Keratinocyte (primary cell): ENCODE measurements at regions not wholly inside any gene's neighbourhood (a gene's known extent, or its start where the extent isn't known, plus 50 kb on each side); places are given as distances from the start of the nearest gene placed in this dataset.

ENCODE experiments used
- DNase-seq: peaks from one replicate; pipeline ENCODE4 v3.0.0-alpha.2; 2011; ENCODE audit warnings: low read depth, missing footprints, low spot score
- FAIRE-seq: peaks from 2 replicates; lab custom pipeline; 2011; peaks lifted over from hg19 to GRCh38; lab: Jason Lieb, UNC
- H2AFZ ChIP-seq: 2 replicates; pipeline ENCODE4 v1.6.0; 2012; ENCODE audit warnings: low read length, control low read depth, inconsistent platforms; ENCODE audit not compliant: control insufficient read depth
- H3K27ac ChIP-seq: 2 replicates; pipeline ENCODE4 v1.5.1; 2011; ENCODE audit warnings: low read length; ENCODE audit not compliant: control insufficient read depth, insufficient read depth
- H3K27me3 ChIP-seq: 3 replicates; pipeline ENCODE4 v1.6.0; 2011; ENCODE audit warnings: low read length; ENCODE audit not compliant: control insufficient read depth, insufficient read depth; ENCODE audit errors: extremely low read depth
- H3K36me3 ChIP-seq, 2 experiments: 2 replicates in 1 of 2; 3 replicates in 1 of 2; pipeline ENCODE4 v1.5.1; 2011; ENCODE audit warnings: low read length in 2 of 2, mild to moderate bottlenecking in 1 of 2; ENCODE audit not compliant: control insufficient read depth in 2 of 2, insufficient read depth in 2 of 2; ENCODE audit errors: extremely low read depth in 1 of 2
- H3K4me1 ChIP-seq: 3 replicates; pipeline ENCODE4 v1.5.1; 2011; ENCODE audit warnings: low read length; ENCODE audit not compliant: control insufficient read depth, insufficient read depth; ENCODE audit errors: extremely low read depth
- H3K4me2 ChIP-seq: 3 replicates; pipeline ENCODE4 v1.6.0; 2011; ENCODE audit warnings: low read depth, low read length; ENCODE audit not compliant: control insufficient read depth, insufficient read depth; ENCODE audit errors: extremely low read depth
- H3K4me3 ChIP-seq, 3 experiments: fragments of 200-600 bp in 1 of 3; sonication (generic) in 1 of 3; 2 replicates in 2 of 3; 3 replicates in 1 of 3; pipeline ENCODE4 v1.5.1; 2011 to 2016; ENCODE audit warnings: low read length in 3 of 3, mild to moderate bottlenecking in 3 of 3, control low read depth in 2 of 3, inconsistent platforms in 1 of 3, low read depth in 1 of 3, mixed read lengths in 1 of 3, mixed run types in 1 of 3, moderate library complexity in 1 of 3; ENCODE audit not compliant: control insufficient read depth in 2 of 3, insufficient read depth in 2 of 3; ENCODE audit errors: extremely low read depth in 1 of 3
- H3K79me2 ChIP-seq: 2 replicates; pipeline ENCODE4 v1.6.0; 2012; ENCODE audit warnings: low read length; ENCODE audit not compliant: control insufficient read depth, insufficient read depth
- H3K9ac ChIP-seq: 3 replicates; pipeline ENCODE4 v1.6.0; 2011; ENCODE audit warnings: low read length; ENCODE audit not compliant: control insufficient read depth, insufficient read depth; ENCODE audit errors: extremely low read depth
- H3K9me1 ChIP-seq: 3 replicates; pipeline ENCODE4 v1.6.0; 2011; ENCODE audit warnings: low read length; ENCODE audit not compliant: control insufficient read depth, insufficient read depth; ENCODE audit errors: extremely low read depth
- H3K9me3 ChIP-seq: 2 replicates; pipeline ENCODE4 v1.5.1; 2012; ENCODE audit warnings: low read depth, low read length; ENCODE audit not compliant: control insufficient read depth
- H4K20me1 ChIP-seq: 3 replicates; pipeline ENCODE4 v1.6.0; 2011; ENCODE audit warnings: low read length; ENCODE audit not compliant: control insufficient read depth, insufficient read depth; ENCODE audit errors: extremely low read depth
- EZH2 ChIP-seq: IDR thresholded peaks from one replicate; pipeline ENCODE4 v1.6.1; 2012; ENCODE audit warnings: inconsistent platforms, mild to moderate bottlenecking, low read length, moderate library complexity
- dilution Hi-C: fragments of 300-500 bp; cut with MboI; formaldehyde crosslinking; loops from one replicate; pipeline ENCODE4 v1.7.0; 2020; ENCODE audit warnings: low sequenced_read_pairs; ENCODE audit not compliant: extremely low pct_ligation_motif_present
- TF ChIP-seq, protein P1 (sequence below), 3 experiments: IDR thresholded peaks in 1 of 3; conservative IDR thresholded peaks in 1 of 3; optimal IDR thresholded peaks in 1 of 3; 2 replicates in 2 of 3; 3 replicates in 1 of 3; pipeline versions ENCODE3 to v1.5.1; 2011; ENCODE audit warnings: low read length in 3 of 3, mild to moderate bottlenecking in 3 of 3, moderate library complexity in 2 of 3, control low read depth in 1 of 3, inconsistent platforms in 1 of 3; ENCODE audit not compliant: insufficient read depth in 2 of 3; ENCODE audit errors: extremely low read depth in 1 of 3

DNA sequence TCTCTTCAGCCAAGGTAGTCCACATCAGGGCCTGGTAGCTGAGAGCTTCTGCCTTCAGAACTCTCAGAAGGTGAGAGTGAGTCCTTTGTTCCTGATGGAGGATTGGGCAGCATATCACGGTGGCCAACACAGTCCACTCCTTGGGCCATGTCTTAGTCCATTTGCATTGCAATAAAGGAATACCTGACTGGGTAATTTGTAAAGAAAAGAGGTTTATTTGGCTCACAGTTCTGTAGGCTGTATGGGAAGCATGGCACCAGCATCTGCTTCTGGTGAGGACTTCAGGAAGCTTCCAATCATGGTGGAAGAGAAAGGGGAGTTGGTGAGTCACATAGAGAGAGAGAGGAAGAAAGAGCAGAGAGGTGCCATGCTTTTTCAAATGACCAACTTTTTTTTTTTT is 98.8 kb downstream of the ADCYAP1 start:
- no peak for FAIRE-seq
- no peak overlapping the region for H3K4me2 ChIP-seq
- dilution Hi-C loops, result no loop called here

DNA sequence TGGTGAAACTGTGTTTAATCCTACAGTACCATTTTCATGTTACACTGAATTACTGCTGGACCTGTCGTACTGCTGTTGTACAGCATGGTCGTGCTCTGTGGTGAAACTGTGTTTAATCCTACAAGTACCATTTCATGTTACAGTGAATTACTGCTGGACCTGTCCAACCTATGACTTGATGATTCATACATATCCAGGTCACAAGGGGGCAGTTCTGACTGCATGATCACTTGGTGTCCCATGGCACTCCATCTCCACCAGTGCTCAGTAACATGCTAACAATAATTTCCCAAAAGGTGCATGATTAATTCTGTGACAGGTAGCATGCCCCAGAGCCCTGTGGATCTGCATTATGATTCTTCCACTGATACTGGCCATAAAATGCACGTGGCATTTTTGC is 101.6 kb downstream of the ADCYAP1 start:
- H3K27me3 ChIP-seq, result no peaks in the 10 kb centered on the region

More for the DNA sequence above, 98.8 kb downstream of the ADCYAP1 start:
- no peaks in the 10 kb centered on the region for H3K79me2 ChIP-seq
- no peak for DNase-seq
- H3K27me3 ChIP-seq, result no peaks in the 10 kb centered on the region
- no peaks in the 10 kb centered on the region for H3K36me3 ChIP-seq
- TF ChIP-seq, protein P1, sequence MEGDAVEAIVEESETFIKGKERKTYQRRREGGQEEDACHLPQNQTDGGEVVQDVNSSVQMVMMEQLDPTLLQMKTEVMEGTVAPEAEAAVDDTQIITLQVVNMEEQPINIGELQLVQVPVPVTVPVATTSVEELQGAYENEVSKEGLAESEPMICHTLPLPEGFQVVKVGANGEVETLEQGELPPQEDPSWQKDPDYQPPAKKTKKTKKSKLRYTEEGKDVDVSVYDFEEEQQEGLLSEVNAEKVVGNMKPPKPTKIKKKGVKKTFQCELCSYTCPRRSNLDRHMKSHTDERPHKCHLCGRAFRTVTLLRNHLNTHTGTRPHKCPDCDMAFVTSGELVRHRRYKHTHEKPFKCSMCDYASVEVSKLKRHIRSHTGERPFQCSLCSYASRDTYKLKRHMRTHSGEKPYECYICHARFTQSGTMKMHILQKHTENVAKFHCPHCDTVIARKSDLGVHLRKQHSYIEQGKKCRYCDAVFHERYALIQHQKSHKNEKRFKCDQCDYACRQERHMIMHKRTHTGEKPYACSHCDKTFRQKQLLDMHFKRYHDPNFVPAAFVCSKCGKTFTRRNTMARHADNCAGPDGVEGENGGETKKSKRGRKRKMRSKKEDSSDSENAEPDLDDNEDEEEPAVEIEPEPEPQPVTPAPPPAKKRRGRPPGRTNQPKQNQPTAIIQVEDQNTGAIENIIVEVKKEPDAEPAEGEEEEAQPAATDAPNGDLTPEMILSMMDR (optimal IDR thresholded peaks at IDR 0.05 in 1 of 3, IDR thresholded peaks at IDR 0.05 in 1 of 3, conservative IDR thresholded peaks at IDR 0.05 in 1 of 3; ENCODE audit: extremely low read depth in 1 of 3, insufficient read depth in 2 of 3, low read length in 3 of 3), result no peak
- no peaks in the 10 kb centered on the region for H4K20me1 ChIP-seq
- H3K4me3 ChIP-seq, result no peak overlapping the region
- no peaks in the 10 kb centered on the region for H3K9me3 ChIP-seq
- H3K4me1 ChIP-seq, result no peaks in the 10 kb centered on the region
- H2AFZ ChIP-seq, result no peak overlapping the region
- no peak overlapping the region for H3K27ac ChIP-seq
- no peaks in the 10 kb centered on the region for H3K9me1 ChIP-seq
- no peak overlapping the region for H3K9ac ChIP-seq

DNA sequence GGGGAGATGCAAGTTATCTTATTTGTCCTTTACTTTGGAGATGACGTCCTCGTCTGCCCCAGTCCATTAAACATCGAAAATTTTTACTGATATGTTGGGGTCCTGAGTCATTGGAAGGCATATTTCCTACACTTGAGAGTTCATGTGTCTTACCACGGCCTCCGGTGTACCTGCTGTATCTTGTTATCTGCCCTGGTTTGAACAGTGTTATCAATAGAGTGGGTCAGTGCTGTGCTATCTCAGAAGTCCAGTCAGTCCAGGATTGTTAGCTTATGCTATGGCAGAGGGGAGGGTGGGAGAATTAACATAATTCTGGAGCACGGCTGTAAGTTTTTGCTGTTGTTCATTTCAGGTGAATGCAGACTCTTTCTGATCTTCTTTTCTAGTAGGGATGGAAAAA is 102.3 kb downstream of the ADCYAP1 start:
- Histone ChIP-seq H3K27me3 (no peaks in the 10 kb centered on the region), H2AFZ (no peak overlapping the region), H3K9ac (no peak overlapping the region), H4K20me1 (no peaks in the 10 kb centered on the region), H3K9me3 (no peaks in the 10 kb centered on the region), H3K36me3 (no peaks in the 10 kb centered on the region), H3K79me2 (no peaks in the 10 kb centered on the region), H3K9me1 (no peaks in the 10 kb centered on the region), H3K4me3 (no peak overlapping the region), H3K4me2 (no peak overlapping the region), H3K4me1 (no peaks in the 10 kb centered on the region), H3K27ac (no peak overlapping the region)
- no peak for TF ChIP-seq EZH2
- DNase-seq (no peak), FAIRE-seq (no peak)
- dilution Hi-C loops, result no loop called here

More for the DNA sequence above, 101.6 kb downstream of the ADCYAP1 start:
- no peak overlapping the region for H2AFZ ChIP-seq
- no peak overlapping the region for H3K9ac ChIP-seq
- H3K27ac ChIP-seq, result no peak overlapping the region
- DNase-seq (no peak), FAIRE-seq (no peak)
- no peak overlapping the region for H3K4me3 ChIP-seq
- TF ChIP-seq EZH2, result no peak
- H3K4me2 ChIP-seq, result no peak overlapping the region
- H4K20me1 ChIP-seq, result no peaks in the 10 kb centered on the region
- dilution Hi-C loops, result no loop called here
- H3K36me3 ChIP-seq, result no peaks in the 10 kb centered on the region
- H3K4me1 ChIP-seq, result no peaks in the 10 kb centered on the region
- H3K9me1 ChIP-seq, result no peaks in the 10 kb centered on the region
- no peaks in the 10 kb centered on the region for H3K9me3 ChIP-seq
- no peaks in the 10 kb centered on the region for H3K79me2 ChIP-seq
